ENCODE measurements at regions not wholly inside any gene's neighbourhood (a gene's known extent, or its start where the extent isn't known, plus 50 kb on each side); places are given as distances from the start of the nearest gene placed in this dataset.

- WGBS, 2 donors, result 51 to 67% methylated on average over 6 to 7 of the region's 7 CpGs
- intact Hi-C loops (cut with DNase I), result no loop called here
Observed at GRCh38 chr16:65909310-65910050, 457.0 kb upstream of the CDH5 start.

GRCh38 chr16:65908568-65908967 is 457.9 kb upstream of the CDH5 start:
- Histone ChIP-seq H3K9me3 (no peaks in the 10 kb centered on the region), H3K4me1 (no peaks in the 10 kb centered on the region), H3K4me3 (replicated peaks in 1 of 3) (no peak overlapping the region), H3K27me3 (no peaks in the 10 kb centered on the region), H3K27ac (no peak overlapping the region), H3K36me3 (no peaks in the 10 kb centered on the region)
- no peak for DNase-seq
- TF ChIP-seq POLR2A (IDR thresholded peaks at IDR 0.05), result no peak
- no peak for TF ChIP-seq CTCF (IDR thresholded peaks at IDR 0.05)
- intact Hi-C loops (cut with DNase I), result no loop called here
- 62 to 63% methylated on average over 3 of the region's 3 CpGs for WGBS, 2 donors

More at GRCh38 chr16:65909310-65910050, 457.0 kb upstream of the CDH5 start:
- Histone ChIP-seq H3K4me1 (no peaks in the 10 kb centered on the region), H3K27ac (no peak overlapping the region), H3K27me3 (no peaks in the 10 kb centered on the region), H3K4me3 (replicated peaks in 1 of 3) (no peak overlapping the region), H3K9me3 (no peaks in the 10 kb centered on the region), H3K36me3 (no peaks in the 10 kb centered on the region)
- DNase-seq, result no peak
- TF ChIP-seq POLR2A (IDR thresholded peaks at IDR 0.05), result no peak
- no peak for TF ChIP-seq CTCF (IDR thresholded peaks at IDR 0.05)

- H3K27me3 ChIP-seq, result no peaks in the 10 kb centered on the region
- no peaks in the 10 kb centered on the region for H3K36me3 ChIP-seq
- no peak overlapping the region for H3K27ac ChIP-seq
- H3K4me1 ChIP-seq, result no peaks in the 10 kb centered on the region
- TF ChIP-seq CTCF (IDR thresholded peaks at IDR 0.05), result no peak
- TF ChIP-seq POLR2A (IDR thresholded peaks at IDR 0.05), result no peak
- intact Hi-C loops (cut with DNase I), result no loop called here
- H3K4me3 ChIP-seq (replicated peaks in 1 of 3), result no peak overlapping the region
- H3K9me3 ChIP-seq, result no peaks in the 10 kb centered on the region
- 74 to 90% methylated on average over 3 of the region's 3 CpGs for WGBS, 2 donors
- DNase-seq, result no peak
Observed at GRCh38 chr16:65905331-65905730, 461.2 kb upstream of the CDH5 start.

- no peak for DNase-seq
- Histone ChIP-seq H3K9me3 (no peaks in the 10 kb centered on the region), H3K36me3 (no peaks in the 10 kb centered on the region), H3K4me3 (replicated peaks in 1 of 3) (no peak overlapping the region), H3K27me3 (no peaks in the 10 kb centered on the region), H3K27ac (no peak overlapping the region), H3K4me1 (no peaks in the 10 kb centered on the region)
- 79 to 88% methylated on average over 6 of the region's 6 CpGs for WGBS, 2 donors
- intact Hi-C loops (cut with DNase I), result no loop called here
- TF ChIP-seq POLR2A (IDR thresholded peaks at IDR 0.05) (no peak), CTCF (IDR thresholded peaks at IDR 0.05) (no peak)
Observed at GRCh38 chr16:65896448-65897153, 469.9 kb upstream of the CDH5 start.

- no peaks in the 10 kb centered on the region for H3K36me3 ChIP-seq
- no peak overlapping the region for H3K27ac ChIP-seq
- intact Hi-C loops (cut with DNase I), result no loop called here
- no peaks in the 10 kb centered on the region for H3K27me3 ChIP-seq
- no peaks in the 10 kb centered on the region for H3K9me3 ChIP-seq
- H3K4me3 ChIP-seq (replicated peaks in 1 of 3), result no peak overlapping the region
- TF ChIP-seq CTCF (IDR thresholded peaks at IDR 0.05) (no peak), POLR2A (IDR thresholded peaks at IDR 0.05) (no peak)
- H3K4me1 ChIP-seq, result no peaks in the 10 kb centered on the region
- DNase-seq, result no peak
- WGBS, 2 donors, result 67 to 92% methylated on average over 1 of the region's 1 CpG
Observed at GRCh38 chr16:65895906-65896305, 470.6 kb upstream of the CDH5 start.
